ENCODE measurements at regions not wholly inside any gene's neighbourhood (a gene's known extent, or its start where the extent isn't known, plus 50 kb on each side); places are given as distances from the start of the nearest gene placed in this dataset.

DNA sequence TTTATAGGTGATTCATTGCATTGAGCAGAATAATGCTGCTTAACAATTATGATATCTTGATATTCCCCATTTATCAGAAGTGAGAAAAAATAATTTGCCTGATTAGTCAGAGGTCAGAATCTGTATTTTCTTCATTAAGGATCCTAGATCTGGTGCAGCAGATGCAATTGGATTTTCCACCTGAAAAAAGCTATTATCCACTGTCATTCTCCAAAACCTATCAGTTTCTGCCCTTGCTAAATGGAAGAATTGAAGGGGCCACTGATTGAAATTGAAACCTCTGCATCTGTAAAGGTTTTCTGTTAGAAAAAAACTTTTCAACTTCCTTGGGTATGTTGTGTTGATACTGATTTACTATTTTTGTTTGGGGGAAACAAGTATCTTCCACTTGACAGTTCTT, 636.0 kb upstream of the NDST4 start:
- Histone ChIP-seq H3K4me3 (no peak overlapping the region), H3K9me3 (no peaks in the 10 kb centered on the region), H3K27ac (no peak overlapping the region), H3K36me3 (no peaks in the 10 kb centered on the region), H3K4me1 (no peaks in the 10 kb centered on the region), H3K27me3 (no peaks in the 10 kb centered on the region)
- DNase-seq (ENCODE audit: low spot score in 2 of 2) = no peak
- no peak for TF ChIP-seq EP300 (IDR thresholded peaks at IDR 0.05)
- TF ChIP-seq, protein P1, sequence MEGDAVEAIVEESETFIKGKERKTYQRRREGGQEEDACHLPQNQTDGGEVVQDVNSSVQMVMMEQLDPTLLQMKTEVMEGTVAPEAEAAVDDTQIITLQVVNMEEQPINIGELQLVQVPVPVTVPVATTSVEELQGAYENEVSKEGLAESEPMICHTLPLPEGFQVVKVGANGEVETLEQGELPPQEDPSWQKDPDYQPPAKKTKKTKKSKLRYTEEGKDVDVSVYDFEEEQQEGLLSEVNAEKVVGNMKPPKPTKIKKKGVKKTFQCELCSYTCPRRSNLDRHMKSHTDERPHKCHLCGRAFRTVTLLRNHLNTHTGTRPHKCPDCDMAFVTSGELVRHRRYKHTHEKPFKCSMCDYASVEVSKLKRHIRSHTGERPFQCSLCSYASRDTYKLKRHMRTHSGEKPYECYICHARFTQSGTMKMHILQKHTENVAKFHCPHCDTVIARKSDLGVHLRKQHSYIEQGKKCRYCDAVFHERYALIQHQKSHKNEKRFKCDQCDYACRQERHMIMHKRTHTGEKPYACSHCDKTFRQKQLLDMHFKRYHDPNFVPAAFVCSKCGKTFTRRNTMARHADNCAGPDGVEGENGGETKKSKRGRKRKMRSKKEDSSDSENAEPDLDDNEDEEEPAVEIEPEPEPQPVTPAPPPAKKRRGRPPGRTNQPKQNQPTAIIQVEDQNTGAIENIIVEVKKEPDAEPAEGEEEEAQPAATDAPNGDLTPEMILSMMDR (IDR thresholded peaks at IDR 0.05) = no peak
- TF ChIP-seq POLR2A (IDR thresholded peaks at IDR 0.05) = no peak

DNA sequence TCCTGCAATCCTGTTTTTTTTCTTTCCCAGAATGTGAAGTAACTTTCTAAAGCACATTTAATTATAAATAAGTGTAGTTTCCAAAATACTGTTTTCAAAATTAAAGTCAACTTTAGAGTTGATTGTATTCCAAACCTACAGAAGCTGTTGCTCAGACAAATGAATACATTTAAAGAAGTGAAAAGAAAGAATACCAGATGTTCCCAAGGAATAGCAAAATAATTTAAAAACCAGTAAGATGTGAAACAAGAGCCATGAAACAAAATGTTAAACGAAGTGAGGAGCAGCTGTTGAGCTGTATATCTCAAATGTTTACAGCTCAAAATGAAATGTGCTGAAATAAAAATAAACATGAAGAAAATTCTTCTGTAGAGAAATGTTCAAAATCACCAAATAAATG, 627.4 kb upstream of the NDST4 start:
- no peaks in the 10 kb centered on the region for H3K27me3 ChIP-seq
- no peak overlapping the region for H3K4me3 ChIP-seq
- H3K4me1 ChIP-seq = no peaks in the 10 kb centered on the region
- no peaks in the 10 kb centered on the region for H3K9me3 ChIP-seq
- no peak for DNase-seq (ENCODE audit: low spot score in 2 of 2)
- no peak for TF ChIP-seq POLR2A (IDR thresholded peaks at IDR 0.05)
- TF ChIP-seq EP300 (IDR thresholded peaks at IDR 0.05) = no peak
- TF ChIP-seq, protein P1 (IDR thresholded peaks at IDR 0.05) = no peak
- WGBS, 2 donors = 33 to 44% methylated on average over 1 of the region's 1 CpG
- H3K36me3 ChIP-seq = no peaks in the 10 kb centered on the region
- no peak overlapping the region for H3K27ac ChIP-seq

DNA sequence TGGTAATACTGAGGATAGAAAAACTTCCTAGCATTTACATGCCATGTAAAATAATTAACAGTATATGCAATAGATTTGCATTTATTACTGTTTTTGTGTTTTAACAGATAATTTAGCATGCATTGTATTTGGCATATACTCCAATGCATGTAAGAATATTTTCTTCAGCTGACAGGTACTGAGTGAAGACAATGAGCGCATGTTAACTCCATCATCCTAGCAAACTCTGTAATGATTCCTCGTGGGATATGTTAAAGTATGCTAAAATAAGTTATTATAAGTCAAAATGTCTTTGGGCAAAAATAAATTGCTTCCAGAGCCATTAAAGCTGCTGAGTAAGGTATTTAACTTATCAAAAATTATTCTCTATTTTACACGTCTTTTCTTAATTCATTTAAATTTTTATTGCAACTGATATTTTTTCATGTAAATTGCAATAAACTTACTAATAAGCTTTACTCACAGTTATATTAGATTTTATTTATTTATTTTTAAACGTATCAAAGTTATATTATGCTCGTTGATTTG, 616.4 kb upstream of the NDST4 start:
- WGBS, 2 donors = 65 to 66% methylated on average over 5 of the region's 5 CpGs
- Histone ChIP-seq H3K27me3 (no peaks in the 10 kb centered on the region), H3K36me3 (no peaks in the 10 kb centered on the region), H3K27ac (no peak overlapping the region), H3K4me1 (no peaks in the 10 kb centered on the region), H3K9me3 (no peaks in the 10 kb centered on the region), H3K4me3 (no peak overlapping the region)
- no peak for DNase-seq (ENCODE audit: low spot score in 2 of 2)
- TF ChIP-seq, protein P1 (IDR thresholded peaks at IDR 0.05) = no peak
- no peak for TF ChIP-seq POLR2A (IDR thresholded peaks at IDR 0.05)
- TF ChIP-seq EP300 (IDR thresholded peaks at IDR 0.05) = no peak

DNA sequence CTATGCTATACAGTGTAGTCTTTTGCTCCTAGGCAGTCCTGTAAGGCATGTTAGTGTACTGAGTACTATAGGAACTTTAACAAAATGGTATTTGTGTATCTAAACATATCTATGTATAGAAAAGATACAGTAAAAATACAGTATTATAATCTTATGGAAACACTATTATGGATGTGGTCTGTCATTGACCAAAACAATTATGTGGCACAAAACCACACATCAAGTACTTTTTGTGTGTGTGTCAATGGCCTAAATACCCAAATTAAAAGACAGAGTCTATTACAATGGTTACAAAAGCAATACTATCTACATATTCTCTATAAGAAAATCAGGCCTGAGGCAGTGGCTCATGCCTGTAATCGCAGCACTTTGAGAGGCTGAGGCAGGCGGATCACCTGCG, 610.2 kb upstream of the NDST4 start:
- no peak for DNase-seq (ENCODE audit: low spot score in 2 of 2)
- 96 to 98% methylated on average over 3 of the region's 3 CpGs for WGBS, 2 donors
- H3K4me1 ChIP-seq = no peaks in the 10 kb centered on the region
- no peak overlapping the region for H3K4me3 ChIP-seq
- H3K9me3 ChIP-seq = no peaks in the 10 kb centered on the region
- no peaks in the 10 kb centered on the region for H3K27me3 ChIP-seq
- TF ChIP-seq EP300 (IDR thresholded peaks at IDR 0.05) (no peak), POLR2A (IDR thresholded peaks at IDR 0.05) (no peak)
- TF ChIP-seq, protein P1 (IDR thresholded peaks at IDR 0.05) = no peak
- no peaks in the 10 kb centered on the region for H3K36me3 ChIP-seq
- H3K27ac ChIP-seq = no peak overlapping the region

DNA sequence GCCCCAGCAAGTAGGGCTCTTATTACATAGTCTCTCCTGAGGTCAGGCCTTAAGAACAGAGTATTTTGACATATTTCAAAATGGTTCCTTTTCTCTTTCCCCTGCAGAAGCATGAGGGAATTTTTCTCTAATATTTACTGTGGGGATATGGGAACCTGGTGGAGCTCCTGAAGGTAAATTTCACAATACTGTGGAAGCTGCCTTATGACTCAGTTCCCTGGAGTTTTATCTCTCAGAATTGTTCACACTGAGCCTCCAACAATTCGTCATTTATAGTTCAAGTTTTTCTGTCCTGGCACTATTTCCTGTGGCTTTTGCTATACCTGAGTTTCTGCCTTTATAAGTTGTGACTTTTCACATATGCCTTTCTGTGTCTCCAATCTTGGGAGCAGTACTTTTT, 607.2 kb upstream of the NDST4 start:
- H3K4me3 ChIP-seq = no peak overlapping the region
- no peak for DNase-seq (ENCODE audit: low spot score in 2 of 2)
- H3K4me1 ChIP-seq = no peaks in the 10 kb centered on the region
- no peaks in the 10 kb centered on the region for H3K9me3 ChIP-seq
- TF ChIP-seq POLR2A (IDR thresholded peaks at IDR 0.05) = no peak
- TF ChIP-seq, protein P1 (IDR thresholded peaks at IDR 0.05) = no peak
- no peak for TF ChIP-seq EP300 (IDR thresholded peaks at IDR 0.05)
- no peaks in the 10 kb centered on the region for H3K36me3 ChIP-seq
- no peaks in the 10 kb centered on the region for H3K27me3 ChIP-seq
- no peak overlapping the region for H3K27ac ChIP-seq
- WGBS, 2 donors = 74 to 75% methylated on average over 1 of the region's 1 CpG

Data from tibial nerve (tissue), 4 donors.